ENCODE measurements at regions not wholly inside any gene's neighbourhood (a gene's known extent, or its start where the extent isn't known, plus 50 kb on each side); places are given as distances from the start of the nearest gene placed in this dataset.

DNA sequence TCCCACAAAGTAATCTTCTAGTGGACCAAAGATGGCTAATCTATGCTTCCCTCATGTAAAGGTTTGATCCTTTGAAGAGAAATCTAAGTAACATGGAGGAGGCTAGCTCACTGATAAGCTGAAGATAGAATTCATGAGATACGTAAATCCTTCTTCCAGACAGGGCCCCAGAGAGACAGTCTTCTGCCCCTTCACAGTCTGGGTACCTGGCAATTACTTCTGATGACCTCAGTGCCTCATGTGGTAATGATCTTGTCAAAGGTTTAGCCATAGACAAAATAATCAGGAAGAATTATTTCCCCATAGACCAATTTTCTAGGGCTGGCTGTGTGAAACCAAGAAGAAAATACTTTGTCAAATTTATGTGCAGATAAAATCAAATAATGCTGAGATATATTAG, 495.8 kb downstream of the METTL4 start:
- no peak for DNase-seq

DNA sequence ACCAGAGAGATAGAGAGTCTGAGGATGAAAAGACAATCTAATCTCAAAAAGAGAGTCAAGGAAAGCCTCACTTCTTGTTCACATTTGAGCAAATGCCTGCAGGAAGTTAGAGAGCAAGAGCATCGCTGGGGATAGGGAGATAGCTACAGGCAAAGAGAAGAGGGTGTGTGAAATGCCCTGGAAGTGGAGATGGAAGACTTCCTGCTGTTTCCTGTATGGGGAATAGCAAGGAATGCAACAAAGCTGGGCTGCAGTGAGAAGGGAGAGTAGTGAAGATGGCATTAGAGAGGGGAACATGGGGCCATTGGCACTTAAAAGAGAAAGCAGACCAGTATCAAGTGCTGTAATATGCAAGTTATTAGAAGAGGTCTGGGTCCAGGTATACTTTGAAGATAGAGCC, 488.6 kb downstream of the METTL4 start:
- DNase-seq, result no peak

DNA sequence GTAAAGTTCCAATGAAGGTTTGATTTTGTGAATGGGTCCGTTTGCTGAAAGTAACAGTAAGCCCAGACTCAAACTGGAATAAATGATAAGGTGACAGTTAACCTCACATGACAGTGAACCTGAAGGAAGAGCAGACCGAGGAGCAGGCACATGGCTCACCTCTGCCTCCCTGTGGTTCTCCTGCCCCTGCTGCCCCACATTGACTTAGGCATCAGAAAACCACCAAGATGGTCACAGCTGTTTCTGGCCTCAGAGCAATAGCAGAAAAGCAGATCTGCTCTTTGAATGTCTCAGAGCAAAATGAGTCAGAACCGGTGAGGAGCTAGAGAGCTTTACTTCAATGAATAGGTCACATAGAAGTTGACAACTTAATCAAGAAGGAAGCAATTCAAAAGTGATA, 487.6 kb downstream of the METTL4 start:
- no peak for DNase-seq

DNA sequence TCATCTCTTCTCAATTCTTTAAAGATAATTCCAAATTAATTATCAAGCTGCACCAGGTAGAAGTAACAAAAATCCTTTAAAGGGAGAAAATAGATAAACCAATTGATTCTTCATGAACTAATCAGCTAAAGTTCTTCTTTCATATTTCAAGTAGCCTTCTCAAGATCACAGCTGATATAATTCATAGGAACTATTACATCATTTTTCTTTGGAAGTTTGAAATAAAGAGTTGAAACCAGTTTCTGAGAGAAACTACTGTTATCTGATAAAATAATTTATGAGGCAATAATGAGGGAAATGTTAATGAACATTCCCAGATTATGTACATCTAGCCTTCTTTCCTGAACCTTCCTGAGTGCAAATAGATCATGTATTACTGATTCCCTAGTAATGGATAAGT, 484.9 kb downstream of the METTL4 start:
- DNase-seq, result no peak

DNA sequence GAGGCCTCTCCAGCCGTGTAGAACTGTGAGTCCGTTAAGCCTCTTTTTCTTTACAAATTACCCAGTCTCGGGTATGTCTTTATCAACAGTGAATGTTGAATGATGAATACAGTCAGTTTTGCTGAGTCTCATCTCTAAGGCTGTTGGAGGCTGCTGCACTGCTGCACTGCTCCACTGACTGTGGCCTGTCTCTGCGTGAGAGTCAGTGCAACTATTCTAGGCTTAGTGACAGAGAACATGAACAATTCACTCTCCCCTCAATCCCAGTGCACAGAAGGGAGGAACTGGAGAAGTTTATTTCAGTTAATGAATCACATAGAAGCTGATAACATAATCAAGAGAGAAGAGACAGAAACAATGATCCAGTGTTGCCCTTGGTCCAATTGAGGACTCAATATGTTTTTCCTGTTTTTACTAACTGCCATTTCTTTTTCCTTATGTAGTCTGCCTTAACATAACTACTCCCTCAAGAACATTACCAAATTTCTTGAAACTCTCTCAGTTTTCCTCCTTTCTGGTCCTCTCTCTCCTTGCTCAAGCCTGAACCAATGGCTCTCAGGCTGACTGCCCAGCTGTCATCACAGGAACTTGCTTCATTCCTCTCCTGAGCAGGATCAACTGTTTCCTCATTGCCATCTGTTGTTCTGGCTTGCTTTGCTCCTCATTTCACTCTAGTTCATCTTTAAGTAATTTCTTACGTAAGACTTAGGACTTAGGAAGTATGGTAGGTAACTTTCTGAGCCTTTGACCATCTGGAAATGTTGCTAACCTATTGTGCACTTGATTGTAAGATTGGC, 483.2 kb downstream of the METTL4 start:
- DNase-seq, result peak; percentile 47

DNA sequence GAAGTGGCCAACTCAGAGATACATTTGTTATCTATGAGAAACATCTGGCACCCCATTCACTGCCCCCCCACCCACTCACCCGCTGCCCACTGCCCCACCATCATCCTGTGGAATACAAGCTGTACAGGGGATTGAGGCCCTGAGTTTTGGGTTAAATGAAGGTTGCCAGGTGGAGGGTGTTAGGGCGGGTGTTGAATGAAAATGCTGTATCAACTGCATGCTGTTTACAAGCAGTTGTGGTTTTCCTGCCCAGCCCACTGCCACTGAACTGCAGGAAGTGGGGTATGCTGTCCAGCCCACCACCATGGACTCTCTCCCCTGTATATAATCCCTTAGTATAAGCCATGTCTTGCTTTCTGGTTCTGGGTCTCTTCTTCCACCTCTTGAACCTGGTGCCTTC, 481.9 kb downstream of the METTL4 start:
- no peak for DNase-seq

DNA sequence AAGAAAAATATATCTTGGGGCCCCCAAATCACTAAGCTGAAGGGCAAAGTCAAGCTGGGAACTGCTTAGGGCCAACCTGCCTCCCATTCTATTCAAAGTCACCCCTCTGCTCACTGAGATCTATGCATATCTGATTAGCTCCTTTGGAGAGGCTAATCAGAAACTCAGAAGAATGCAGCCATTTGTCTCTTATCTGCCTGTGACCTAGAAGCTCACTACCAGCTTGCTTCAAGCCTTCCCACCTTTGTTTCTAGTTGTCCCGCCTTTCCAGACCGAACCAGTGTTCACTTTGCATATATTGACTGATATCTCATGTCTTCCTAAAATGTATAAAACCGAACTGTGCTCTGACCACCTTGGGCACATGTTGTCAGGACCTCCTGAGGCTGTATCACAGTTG, 479.4 kb downstream of the METTL4 start:
- no peak for DNase-seq

DNA sequence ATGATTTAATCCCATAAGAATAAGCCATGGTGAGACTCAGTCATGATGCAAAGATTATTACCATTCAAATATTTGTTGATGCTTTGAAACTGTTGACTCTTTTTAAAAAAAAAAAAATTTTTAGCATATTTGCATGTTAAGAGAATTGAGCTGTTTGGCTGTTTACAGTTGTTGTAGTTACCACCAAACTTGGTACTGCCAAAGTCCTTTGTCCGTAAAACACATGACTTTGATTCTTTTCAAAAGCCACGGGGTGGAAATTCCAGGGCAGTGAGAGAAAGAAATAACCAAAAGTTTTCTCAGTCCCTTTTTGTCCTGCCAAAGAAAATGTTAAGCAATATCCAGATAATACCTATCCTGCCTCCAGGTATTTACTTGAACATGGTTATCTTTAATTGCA, 474.8 kb downstream of the METTL4 start:
- DNase-seq, result no peak

DNA sequence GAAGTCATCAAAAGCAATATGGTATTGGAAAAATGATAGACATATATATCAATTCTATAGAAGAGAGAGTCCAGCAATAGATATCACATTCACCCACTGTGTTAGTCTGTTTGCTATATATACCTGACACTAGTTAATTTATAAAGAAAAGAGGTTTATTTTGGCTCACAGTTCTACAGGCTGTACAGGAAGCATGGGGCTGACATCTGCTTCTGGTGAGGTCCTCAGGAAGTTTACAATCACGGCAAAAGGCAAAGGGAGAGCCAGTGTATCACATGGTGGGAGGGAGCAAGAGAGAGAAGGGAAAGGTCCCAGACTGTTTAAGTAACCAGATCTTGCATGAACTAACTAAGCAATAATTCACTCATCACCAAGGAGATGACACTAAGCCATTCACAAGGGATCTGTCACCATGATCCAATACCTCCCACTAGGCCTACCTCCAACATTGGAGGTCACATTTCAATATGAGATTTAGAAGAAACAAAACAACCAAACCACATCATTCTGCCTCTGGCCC, 470.6 kb downstream of the METTL4 start:
- no peak for DNase-seq

DNA sequence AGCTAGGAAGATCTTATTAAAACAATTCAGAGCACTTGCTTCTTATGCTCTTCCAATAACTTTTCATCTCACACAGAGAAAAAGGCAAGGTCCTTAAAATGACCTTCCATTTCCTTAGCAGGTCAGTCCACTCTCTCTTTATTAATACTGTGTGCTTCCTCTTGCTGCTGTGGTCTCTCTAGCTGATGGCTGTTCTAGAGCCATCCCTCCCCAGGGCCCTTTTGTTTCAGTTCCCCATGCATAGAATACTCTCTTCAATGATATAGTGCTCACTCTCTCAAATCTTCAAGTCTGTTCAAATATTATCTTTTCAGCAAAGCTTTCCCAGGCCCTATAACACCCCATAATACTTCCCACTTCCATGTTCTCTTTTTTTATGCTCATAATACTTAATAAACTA, 469.3 kb downstream of the METTL4 start:
- DNase-seq, result no peak

DNA sequence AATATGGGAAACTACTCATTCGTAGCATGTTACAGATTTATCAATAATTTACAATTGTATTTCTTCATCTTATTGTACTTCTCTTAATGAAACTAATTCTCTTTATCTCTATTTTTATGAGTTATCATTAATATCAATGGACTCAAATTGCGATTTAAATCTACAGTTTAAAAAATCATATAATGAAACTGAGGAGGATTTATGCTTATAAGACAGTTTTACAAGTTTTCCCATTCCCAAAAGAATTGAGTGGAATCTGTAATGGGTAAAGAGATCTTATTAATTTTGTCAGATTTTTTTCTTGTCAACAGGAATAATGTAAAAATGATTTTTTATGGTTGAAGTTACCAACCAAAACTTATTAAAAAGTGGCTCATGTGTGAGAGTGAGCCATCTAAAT, 468.0 kb downstream of the METTL4 start:
- DNase-seq, result no peak

DNA sequence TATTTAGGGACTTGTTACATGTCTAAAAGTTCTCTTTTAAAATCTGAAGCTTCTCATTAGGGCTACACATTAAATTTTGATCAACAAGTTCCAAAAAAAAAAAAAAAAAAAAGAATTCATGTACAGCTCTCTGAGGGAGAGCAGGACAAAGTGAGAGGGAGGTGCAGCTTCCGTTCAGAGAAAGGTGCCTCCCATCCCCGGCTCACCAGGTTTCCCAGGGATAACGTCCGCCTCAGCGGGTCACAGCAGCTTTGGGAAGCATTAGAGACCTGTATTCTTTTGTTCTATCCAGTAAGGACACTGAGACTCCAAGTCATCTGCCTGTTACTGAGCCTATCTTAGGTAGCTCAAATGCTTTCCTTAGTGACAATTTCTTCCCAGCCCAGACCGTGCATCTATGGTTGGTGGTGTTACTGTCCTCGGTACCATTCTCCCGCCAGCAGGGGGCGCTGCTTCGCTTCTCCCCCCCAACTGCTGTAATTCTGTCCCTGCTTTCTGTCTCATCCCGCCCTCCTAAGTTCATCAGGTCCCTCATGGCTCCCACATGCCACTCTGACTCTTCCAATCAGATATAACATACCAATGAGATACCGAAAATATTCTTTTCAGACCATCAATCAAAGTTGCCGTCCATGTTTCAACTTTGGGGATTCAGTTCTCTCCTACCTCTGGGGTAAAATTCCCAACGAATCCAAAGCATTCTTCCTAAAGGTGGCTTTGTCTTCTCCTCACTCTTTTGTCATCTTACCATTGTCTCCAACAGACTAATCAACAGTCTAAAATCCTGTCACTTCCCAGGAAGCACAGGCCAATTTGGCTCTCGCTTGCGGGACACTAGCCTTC, 466.5 kb downstream of the METTL4 start:
- peak; percentile 34 for DNase-seq

DNA sequence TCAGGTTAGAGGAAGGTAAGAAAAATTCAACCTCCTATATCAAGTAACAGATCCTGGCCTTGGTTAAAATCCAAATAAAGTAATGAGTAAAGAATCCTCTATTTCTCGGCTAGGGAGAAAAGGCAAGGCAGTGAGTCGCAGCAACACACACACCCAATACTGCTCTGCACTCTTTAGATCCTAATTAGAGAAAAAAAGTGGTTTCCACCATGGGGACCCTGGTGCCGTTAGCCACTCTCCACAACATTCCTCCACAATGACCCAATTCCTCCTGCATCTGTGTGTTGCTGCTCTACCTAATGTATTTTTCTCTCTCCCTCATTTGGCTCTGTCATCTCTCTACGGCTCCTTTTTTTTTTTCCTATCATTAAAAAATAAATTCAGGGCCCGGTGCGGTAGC, 462.7 kb downstream of the METTL4 start:
- DNase-seq, result peak; percentile 26

DNA sequence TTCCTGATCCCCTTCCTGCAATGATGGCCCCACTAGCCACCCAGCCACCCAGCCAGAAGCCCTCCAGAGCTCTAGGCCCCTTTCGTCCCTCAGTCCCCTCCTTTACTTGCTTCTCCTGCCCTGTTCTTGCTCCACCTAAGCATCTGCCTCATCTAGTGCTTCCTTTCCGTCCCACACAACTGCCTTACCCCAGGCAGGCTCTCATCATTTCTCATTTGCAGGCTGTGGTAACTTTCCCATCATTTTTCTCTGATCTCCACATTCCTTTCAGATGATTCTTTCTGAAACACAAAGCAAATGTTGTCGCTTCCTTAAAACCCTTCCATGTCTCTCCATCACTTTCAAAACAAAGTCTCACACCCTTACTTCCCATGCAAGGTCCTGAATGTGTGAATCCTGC, 459.8 kb downstream of the METTL4 start:
- no peak for DNase-seq

DNA sequence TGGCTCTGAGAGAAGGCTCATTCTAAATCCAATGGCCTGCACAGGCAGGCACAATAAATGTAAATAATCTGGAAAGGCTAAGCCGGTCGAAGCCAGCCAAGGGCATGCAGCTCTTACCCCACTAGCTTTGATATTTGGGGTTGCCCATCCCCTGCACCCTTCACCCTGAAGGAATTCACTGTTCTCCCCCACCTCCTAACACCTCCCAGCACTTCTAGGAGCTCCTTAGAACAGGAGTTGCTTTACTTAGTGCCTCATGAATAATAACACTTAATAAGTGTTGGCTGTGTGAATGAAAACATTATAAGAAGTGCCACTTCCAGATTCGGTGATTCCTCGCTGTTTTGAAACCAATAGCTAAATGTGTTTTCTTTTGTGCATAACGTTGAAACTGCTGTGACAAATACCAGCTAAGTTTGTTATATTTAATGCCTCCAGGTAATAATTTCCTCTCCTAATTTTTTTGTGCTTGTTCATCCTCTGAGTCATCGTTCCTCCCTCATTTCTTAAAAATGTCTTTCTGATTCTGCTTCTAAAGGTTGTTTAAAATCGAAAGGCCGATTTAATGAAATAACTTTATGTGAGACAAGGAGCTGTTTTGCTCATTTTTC, 458.8 kb downstream of the METTL4 start:
- DNase-seq, result no peak

DNA sequence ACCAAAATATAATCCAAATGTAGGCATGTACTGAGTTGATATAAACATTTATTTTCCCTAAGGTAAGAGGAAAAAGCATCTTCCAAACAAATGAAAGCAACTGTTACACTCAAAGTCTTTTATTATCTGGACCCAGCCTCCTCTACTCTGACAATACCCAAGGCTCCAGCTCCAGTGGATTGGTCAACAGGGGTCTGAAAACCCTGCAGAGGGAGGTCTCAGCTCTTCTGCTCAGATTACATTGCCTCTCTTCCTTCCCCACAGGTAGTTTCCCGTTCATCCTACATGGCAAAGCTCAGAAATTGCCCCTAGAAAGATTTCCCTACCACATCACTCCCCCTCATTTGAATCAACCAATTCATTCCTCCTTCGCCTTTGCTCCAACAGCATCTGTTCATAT, 457.0 kb downstream of the METTL4 start:
- no peak for DNase-seq

DNA sequence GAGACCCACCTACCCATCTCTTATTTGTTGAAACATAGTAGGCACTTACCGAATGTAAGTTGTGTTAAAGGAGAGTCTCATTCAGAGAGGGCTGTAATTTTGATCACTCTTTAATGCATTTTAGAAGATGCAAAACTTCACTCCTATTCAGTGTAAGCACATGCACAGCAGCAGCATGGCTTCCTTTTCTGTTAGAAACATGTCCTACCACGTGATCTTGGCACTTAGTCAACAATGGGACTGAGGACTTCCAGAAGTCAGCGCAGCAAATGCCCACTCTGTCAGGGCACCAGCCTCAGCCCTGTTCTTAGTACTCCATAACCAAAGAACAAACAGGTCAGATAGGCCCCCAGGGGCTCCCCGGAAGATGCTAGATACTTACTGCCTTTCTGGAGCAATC, 456.5 kb downstream of the METTL4 start:
- DNase-seq, result no peak

DNA sequence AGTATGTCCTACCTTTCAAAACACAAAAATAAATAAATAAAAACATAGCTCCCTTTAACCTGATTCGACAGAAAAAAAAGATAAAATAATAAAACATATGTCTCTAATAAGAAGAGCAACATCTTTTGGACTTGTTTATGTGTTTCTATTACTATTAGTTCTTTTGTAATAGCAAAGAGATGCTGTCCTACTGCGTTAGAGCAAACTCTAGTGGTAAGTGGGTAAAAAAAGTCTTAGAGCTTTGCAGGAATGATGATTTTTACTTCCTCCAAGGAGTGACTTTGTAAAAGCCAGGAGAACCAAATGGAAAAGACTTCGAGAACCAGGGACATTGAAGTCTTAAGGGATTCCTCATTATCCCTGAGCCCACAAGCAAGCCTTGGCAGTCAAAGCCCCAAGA, 450.1 kb downstream of the METTL4 start:
- no peak for DNase-seq

DNA sequence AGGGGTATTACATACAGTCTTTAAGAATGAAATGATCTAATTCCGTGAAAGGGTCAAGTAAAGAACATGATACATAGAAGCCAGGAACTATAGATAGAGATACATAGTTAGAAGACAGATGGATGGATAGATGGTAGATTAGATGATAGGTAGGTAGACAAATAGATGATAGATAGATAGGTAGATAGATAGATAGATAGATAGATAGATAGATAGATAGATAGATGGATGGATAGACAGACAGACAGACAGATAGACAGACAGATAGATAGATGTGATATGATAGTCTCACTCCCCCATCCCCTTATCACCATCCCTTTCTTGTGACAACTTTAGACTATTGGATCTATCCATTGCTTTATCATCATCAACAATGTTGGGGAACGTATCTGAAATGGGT, 448.2 kb downstream of the METTL4 start:
- DNase-seq, result no peak

DNA sequence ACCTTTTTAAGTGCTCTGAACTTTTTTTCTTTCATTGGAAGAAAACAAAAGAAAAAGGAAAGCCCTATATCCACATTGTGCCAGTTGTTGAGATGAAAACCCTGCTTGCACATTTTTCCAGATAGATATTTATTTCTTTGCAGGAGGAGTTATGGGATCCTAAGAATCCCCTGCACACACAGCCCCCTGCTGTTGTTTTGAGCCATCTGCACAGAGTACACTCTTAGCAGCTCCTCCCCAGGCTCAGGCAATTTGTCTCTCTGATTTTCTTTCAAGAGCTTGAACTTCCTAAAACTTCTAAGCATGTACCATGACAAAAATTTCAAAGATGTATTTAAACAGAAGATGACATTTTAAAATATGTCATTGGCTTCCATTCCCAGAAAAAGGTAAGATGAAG, 436.9 kb downstream of the METTL4 start:
- DNase-seq, result no peak

DNA sequence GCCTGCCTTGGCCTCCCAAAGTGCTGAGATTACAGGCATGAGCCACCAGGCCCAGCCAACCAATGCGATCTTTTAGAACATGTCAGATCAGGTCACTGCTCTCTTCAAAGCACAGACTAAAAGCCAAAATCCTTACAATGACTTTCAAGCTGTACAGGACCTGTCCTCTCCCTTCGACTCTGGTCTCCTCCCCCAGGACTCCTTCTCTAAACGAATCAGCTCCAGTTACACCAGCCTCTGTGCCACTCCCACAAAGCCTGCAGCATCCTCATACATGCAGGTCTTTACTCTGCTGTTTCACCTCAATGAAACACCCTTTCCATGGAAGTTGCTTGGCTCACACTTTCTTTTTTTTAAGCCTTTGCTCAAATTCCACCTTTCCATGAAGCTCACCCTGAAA, 436.0 kb downstream of the METTL4 start:
- no peak for DNase-seq

DNA sequence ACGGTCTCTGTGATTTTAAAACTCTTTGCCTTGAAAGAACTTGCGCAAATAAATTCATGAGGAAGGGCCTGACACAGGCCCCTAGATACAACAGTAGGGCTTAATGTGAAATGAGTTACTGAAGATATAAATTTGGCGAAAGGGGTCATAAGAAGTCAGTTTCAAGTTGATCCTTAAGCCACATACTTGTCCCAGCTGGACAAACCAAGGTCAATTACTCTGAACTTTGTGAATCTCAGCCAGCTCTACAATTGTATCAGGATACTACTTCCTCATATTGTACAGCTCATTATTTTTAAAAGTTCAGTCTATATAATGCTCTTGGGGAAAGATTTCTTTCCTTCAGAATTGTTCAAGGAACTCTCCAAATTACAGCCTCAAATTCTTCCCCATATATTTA, 432.8 kb downstream of the METTL4 start:
- DNase-seq, result no peak

DNA sequence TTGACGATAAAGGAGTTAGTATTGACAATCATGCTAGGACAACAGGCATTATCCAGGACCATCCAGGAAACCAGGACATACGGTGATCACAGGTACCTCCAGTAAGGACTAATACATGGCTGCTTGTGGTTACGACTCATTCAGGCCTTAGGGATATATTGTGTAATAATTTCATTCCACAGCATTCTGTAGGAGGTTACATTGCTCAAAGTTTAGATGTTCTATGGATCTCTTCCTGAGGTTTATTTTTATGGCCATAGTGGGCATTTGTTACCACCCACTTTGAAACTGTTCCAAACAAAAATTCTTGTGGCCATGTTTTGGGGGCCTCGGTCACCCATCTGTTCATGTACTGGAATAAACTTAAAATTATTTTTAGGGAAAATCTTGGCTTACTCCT, 431.6 kb downstream of the METTL4 start:
- DNase-seq, result no peak

DNA sequence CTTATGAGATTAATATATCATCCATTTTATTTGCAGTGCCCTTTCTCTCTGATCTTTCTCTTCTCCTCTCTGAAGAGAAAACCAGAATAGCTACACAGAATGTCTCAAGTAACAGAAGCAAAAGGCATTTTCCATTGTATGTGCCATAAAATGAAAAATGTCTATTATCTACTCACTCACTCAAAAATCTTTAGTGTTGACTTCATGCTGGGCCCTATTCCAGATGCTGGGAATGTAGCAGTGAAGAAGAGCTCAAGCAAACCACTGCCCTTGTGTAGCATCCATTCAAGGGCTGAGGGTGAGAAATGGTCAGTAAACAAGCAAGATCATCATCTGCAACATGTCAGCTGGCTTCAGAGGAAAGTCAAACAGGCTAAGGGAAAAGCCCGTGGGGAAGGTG, 427.7 kb downstream of the METTL4 start:
- peak; percentile 58 for DNase-seq

Measured in femur (tissue), 1 donor.